HG03064 (cell line): ENCODE measurements at regions not wholly inside any gene's neighbourhood (a gene's known extent, or its start where the extent isn't known, plus 50 kb on each side); places are given as distances from the start of the nearest gene placed in this dataset.

Experiments
- ATAC-seq: cut with Tn5 transposase; IDR thresholded peaks from one replicate; pipeline ENCODE4 v1.9.1; 2021; ENCODE audit warnings: low read depth; ENCODE audit not compliant: unreplicated experiment

DNA sequence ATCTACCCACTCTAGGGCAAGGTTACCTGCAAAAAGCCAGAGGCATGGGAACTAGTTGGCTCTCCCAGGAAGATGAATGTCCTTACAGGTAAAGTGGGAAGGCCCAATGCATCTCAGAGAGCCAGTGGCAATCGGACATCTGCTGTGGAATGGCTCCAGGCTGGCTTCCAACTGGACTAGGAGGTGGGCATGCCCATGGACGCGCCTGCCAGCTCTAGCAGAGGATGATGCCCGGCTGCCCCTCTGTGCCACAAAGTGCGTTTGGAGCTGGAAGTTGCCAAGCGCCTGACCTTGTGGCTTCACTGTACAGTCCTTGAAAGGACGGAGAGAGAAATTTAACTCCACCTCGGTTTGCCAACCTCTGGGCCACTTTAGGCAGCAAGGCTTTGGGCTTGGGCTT is 84.4 kb downstream of the NR2F2 start:
- ATAC-seq, result no peak

DNA sequence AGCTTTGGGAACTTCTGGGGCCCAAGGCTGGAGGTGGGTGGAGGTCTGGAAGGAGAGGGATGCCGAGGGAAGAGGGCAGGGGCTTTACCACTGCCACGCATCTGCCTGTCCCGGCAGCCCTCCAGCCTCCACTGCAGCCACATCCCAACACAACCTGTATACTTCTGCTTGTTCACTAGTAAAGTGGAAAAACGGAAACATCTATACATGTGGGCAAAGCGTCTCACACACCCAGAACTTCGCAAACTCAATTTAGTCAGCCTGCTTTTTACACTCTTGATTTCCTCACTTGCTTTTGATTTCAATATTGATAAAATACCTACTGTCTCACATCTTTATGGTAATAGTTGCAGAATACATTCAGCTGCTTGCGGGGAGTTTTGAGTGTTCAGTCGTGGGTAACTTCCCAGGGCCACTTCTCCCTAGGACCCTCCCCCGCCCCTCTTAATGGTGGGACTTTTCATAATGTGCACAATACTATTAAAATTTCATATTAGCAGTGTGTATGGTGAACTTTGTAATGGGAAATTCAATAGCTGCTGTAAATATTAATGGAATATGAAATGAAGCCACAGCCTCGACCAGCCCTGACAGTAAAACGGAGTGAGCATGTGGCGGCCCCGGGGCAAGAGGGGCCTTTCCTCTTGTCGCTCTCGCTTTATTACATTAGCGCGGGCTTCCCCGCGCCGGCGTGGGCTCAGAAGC is 85.2 kb downstream of the NR2F2 start:
- no peak for ATAC-seq

DNA sequence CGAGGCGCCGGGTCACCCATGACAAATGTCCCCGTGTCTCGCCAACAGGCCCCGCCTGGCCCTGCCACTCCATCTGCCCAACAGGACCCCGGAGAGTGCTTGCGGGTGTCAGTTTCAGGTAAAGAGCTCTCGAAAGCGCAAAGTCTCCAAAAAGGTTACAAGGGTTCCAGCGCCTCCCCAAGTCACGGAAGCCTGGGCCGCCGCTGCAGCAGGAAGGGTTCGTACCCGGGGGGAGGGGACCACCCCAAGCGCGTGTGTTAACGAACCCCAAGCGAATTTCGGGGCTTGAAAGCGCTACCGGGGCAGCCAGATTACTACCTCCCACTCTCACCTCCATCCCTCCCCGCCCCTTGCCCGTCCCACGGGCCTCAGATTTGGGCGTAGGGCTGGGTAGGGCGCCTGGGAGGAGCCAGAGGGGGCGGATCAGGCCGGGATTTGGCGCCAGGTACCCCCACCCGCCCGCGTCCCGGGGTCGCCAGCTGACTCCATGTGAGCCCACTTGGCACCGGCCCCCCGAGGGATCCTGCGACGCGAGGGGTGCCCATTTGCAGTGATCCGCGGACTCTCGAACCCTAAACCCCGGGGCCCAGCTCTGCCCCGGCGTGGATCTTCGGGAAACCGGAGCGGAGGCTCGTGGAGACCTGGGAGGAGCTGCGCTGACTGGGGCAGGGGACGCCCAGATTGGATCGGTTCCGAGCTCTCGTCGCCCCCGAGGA is 85.9 kb downstream of the NR2F2 start:
- no peak for ATAC-seq

DNA sequence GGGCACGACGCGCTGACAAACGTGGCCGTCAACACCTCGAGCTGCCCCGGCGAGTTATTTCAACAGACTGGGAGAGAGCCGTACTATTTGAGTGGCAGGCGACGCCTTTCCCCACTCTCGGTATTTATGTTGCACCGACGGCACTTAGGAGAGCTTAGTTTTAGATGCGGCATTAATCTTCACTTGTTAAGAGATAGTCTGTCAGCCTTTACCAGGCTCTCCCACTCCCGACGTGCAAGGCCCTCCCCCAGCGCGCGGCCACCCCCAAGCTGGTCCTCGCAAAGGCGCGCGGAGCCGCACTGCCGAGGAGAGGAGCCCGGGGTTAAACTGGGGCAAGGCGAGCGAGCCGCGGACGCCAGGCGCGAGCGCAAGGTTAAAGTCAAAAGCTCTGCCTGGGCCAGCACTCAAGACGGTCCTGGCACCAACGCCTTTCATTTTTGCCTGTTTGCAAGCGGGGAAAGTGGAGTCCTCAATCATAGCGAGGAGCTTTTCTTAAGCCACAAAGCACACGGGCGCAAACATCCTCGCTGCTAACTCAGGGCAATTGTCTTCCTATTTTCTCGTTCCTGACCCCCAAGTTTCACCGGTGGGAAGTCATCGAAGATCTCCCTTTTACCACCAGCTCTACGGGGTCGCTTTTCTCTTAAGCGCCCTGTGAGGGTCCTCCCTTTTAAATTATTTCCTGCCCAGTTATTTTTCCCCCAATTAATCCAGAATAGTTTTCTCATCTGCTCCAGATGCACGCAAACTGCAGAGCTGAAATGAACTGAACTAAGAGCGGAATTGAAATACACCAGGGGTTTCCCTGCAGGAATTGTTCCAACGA is 86.6 kb downstream of the NR2F2 start:
- ATAC-seq, result no peak

DNA sequence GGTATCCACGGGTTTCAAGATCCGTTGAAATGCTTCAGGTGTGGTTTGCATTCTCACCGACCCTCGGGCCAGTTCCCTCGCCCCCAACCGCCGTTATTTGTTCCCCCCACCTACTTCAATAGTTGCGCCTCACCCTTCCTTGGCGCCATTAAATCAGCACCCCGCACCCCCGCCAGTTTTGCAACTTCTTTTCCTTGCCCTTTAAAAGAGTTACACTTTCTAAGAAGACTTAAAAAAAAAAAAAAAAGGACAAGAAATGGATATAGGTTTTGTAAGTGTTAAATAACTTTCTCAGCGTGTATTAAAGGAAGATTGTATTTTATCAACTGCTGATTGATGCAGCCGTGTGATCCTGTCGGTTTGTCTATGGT is 87.2 kb downstream of the NR2F2 start:
- no peak for ATAC-seq

DNA sequence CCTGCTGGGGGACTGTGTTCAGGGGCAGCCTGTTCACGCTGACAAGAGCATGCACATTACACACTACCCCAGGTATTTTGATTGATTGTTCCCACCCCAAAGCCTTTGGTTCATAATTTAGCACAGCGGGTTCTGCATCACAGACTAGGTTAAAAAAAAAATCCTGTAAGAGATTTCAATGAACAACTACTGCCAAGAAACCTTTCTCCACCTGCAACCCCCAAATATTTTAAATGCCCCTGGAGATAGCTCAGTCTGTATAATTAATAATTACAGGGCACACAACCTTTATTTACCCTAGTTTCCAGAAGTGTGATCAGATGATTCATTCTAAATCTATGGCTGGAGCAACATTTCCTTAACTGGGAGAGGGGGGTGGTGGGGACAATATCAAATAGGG is 87.6 kb downstream of the NR2F2 start:
- no peak for ATAC-seq

DNA sequence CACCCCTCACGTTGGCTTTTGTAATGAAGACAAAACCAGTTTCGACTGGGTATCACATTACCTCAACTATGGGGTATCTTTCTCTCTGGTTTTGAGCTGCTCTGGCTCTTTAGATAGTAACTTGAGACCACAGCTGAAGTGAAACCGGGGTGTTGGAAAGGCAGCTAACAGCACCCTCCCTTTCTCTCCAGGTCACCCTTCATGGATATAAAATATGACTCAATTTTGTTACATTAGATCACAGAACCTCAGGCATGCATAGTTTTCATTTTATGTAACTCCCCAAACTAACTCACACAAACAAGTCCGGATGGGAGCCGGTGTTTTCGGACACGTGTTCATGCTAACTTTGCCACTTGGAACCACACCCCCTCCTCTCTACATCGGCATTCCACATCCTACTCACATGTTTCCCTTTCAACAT is 90.7 kb downstream of the NR2F2 start:
- ATAC-seq, result no peak

DNA sequence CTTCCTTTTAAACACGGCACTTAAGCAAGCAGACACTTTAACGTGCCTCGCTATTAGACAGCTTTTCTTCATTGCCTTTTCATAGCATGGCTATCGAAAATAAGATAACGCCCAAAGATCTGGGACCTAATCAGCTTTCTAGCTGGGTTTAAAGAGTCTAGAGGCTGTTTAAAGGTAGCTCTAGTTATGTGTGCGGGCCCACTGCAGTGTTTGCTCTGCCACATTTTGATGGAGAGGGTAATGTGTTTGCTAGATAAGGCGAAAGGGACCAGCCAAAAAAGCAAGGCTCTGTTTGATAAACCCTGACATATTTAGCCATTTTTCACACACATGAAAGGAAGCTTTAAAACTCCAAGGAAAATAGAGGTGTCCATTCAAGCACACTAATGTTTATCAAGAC is 91.6 kb downstream of the NR2F2 start:
- ATAC-seq, result no peak

DNA sequence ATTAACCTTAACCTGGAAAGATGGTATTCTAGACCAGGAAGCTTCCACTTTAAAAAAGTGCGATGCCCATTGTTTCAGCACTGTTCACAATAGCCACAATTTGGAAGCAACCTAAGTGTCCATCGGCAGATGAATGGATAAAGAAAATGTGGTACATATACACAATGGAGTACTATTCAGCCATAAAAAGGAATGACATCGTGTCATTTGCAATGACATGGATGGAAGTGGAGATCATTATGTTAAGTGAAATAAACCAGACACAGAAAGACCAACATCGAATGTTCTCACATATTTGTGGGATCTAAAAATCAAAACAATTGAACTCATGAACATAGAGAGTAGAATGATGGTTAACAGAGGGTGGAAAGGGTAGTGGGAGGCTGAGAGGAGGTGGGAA is 94.2 kb downstream of the NR2F2 start:
- no peak for ATAC-seq

DNA sequence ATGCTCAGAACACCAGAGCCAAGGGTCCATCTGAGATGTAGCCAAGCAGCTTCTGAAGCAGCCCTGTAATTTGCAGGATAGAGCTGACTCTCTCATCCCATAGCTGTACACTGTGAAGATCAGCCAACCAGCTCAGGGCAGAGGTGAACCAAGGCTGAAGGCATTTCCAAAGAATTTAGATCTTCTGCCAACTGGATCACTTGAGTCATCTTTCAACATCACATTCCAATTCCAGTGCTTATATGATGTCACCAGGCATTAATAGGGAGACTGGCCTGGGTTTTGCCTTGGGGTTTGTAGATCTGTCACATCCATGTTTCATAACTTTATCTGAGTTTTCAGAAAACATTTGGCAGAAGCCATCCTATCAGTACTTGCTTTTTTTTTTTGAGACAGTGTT is 98.2 kb downstream of the NR2F2 start:
- no peak for ATAC-seq

DNA sequence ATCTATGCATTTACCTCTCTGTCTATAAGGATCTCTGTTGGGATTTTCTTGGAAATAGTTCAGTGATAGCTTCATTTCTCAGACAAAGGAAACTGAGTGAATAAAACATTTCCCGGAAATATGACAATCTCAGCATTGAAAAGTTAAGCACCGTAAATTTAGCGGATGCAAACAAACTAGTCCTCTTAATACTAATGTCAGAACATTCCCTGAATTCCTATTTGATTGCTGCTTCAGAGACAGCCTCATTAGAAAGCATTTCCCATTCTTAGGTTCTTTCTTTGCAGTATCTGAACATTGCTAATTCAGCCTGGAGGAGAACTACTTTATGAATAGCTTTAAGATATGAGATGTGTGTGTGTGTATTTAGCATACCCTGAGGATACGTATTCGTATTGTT is 101.3 kb downstream of the NR2F2 start:
- ATAC-seq, result no peak

DNA sequence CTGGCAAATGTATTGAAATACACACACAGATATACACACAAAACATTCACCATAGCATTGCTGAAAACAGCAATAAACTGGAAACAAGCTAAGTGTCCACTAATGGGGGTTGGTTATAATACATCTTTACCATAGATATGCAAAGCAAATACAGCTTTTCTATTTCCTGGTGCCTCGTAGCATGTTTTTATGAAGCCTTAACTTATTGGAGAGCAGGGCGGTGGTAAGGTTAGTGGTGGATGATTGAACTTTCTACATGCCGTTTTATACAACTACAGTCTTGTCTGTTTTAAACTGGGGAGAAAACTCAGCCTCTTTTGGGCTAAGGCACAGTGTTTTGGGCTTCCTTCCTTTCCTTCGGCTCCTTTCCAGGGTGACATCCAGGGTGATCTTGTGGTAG is 104.5 kb downstream of the NR2F2 start:
- ATAC-seq, result no peak

DNA sequence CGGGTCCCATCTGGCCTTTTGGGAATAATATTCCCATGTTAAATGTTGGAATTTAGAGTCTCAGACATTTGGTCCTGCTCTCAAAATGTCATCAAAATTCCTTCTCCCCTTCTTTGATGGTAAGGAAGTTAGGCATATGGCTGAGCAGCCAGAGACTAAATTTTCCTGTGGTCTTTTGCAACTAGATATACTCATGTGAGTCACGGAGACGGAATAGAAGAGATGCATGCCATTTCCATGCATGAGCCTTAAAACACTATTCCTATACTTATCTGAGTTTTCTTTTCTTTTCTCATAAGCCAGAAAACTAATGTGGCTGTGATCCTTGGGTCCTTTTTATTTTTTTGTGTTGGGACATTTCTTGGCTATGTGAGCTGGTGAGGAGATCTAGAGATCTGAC is 105.3 kb downstream of the NR2F2 start:
- no peak for ATAC-seq

DNA sequence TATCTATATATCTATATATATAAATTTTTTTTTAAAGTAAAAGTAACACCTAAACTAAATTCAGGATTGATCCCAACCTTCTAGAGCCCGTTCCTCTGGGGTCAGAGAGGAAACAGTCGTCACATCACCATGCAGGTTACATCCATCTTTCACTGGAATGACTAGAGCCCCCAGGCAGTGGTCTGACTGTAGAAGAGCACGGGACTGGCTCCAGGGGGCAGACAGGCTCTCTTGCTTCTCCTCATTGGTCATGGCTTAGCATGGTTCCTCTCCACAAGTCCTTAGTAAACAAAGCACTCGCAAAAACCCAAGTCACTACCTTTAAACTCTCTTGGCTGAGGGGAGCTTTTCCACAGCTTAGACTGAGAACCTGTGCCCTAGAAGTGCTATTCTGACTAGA is 110.5 kb downstream of the NR2F2 start:
- no peak for ATAC-seq

DNA sequence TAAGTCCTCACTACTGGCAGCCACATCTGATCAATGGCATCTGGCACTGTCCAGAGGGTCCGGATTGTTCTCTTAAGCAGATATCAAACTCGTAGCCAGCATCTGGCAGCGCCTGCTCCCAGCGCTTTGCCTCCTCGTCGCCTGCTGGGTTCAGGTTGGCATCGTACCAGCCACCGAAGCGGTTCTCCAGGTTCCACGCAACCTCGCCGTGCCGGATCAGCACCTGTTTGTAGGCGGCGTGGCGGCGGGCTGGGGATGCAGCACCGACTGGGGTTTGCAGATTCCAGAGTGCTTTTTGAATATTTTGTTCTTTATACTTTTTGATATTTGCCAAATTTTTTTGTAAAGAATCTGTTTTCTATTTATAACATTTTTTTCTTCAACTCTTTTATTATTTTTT is 111.6 kb downstream of the NR2F2 start:
- ATAC-seq, result no peak

DNA sequence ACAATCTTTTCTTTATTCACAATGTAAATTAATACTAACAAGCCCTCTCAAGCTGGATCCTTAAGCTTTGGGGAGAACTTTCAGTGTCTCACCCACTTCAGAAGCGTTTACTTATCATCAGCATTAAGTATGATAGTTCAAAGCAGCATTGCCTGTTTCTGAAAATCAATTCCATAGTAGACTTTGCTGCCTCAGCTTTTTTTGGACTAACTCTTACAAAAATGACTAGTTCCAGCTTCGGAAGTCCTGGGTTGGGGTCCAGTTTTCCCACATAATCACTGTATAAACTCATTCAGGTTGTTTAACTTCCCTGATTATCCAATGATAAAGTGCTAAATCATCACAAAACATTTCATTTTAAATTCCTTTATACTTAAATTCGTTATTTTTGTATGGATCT is 114.4 kb downstream of the NR2F2 start:
- ATAC-seq, result no peak

DNA sequence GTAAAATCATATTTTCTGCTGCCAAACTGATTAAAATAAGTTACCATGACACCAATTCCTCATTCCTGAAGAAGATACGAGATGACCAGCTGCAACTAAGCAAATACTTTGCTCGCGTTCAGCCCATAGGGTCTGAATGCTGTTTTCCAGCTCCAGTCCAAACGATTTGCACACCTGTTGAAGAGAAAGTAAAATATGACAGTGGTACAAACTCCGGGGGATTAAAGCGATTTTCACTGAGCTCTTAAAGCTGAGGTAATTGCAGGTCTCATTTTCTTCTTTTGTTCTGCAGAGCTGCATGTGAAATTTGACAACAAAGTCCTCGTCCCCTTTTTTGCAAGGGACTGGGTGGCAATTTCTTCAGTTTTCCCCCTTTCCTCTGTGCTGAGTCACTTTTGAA is 118.4 kb downstream of the NR2F2 start:
- ATAC-seq, result no peak

DNA sequence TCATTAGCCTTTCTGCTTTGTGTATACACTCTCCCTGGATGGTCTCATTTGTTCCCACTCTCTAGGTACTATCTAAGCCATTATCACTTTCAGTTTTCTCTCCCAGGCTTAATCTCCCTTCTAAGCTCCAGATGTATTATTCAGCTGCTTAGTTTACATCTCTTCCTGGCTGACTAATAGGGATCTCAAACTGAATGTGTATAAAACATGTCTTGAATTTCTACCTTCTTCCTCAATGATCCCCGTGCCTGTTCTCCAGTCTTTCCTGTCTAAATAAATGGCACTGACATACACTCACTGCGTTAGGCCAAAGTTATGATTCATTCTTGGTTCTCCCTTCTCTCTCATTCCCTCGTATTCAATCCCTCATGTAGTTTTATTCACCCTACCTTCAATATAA is 127.3 kb downstream of the NR2F2 start:
- ATAC-seq, result no peak

DNA sequence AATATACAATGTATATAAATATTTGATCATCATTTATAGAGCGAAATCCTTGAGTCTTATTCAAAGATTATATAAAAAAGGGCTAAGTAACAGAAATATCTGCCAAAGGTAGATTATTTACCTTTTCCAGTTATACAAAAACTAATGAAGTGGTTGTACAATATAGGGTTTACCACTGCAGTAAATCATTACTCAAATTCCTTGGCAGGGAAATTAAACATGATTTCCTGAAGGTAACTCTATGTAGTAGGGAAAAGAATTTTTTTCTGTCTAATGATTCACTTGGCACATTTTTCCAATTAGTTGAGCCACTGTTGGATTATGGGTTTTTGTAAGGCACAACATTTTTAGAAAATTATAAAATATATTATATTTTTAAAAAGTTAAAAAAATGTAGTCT is 129.6 kb downstream of the NR2F2 start:
- no peak for ATAC-seq

DNA sequence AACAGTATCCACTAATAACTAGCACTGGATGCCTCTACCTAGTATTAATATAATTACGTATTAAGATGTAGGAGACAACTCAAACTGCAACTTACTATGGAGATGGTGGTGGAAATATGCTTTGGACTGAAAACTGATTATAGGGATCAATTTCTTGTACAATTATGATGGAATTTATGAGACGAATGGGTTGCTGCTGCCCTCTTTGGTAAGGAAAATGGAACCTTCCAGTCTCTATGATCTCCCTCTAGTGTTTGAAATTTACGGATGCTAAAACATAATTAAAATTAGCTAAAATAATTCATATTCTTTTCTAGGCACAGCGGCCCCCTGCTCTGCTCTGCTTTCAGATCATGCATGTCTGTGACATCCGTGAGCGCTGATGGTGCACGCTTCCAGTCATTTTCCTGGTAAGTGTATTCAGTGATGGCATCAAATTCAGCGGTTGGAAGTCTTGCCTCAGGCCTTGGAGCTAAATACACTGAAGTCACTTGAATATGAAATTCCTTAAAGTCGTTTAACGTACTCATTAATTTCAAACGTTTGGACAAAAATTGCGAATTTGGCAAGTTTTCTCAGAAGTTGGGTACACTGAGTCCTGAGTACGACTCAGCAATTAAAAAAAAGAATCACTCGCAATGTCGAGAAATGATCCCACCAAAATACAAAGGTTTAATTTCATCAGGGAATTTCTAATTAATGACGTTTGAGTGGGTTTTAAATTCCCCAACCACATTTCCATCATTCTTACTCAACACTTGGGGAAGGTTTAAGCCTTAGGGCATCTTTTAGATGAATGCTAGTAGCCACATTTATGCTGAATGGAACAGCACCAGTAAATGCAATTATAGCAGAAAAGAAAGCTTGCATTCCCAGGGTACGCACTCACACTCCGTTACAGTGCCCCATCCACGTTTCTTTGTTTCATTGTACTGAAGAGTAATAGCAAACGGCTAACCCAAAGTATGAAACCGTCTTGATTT is 132.6 kb downstream of the NR2F2 start:
- no peak for ATAC-seq
